MM.1S (cell line): ENCODE measurements at regions not wholly inside any gene's neighbourhood (a gene's known extent, or its start where the extent isn't known, plus 50 kb on each side); places are given as distances from the start of the nearest gene placed in this dataset.

ENCODE experiments used
- CTCF ChIP-seq: fragments of 300-600 bp; sonication (generic); IDR thresholded peaks from 2 replicates; pipeline ENCODE4 v1.5.1; 2016; ENCODE audit warnings: antibody characterized with exemption, low read length, mixed read lengths
- EZH2 ChIP-seq: fragments of 300-600 bp; sonication (generic); optimal IDR thresholded peaks from 2 replicates; pipeline ENCODE3; 2017; ENCODE audit warnings: low read depth, mild to moderate bottlenecking, antibody characterized with exemption, low read length, mixed read lengths

DNA sequence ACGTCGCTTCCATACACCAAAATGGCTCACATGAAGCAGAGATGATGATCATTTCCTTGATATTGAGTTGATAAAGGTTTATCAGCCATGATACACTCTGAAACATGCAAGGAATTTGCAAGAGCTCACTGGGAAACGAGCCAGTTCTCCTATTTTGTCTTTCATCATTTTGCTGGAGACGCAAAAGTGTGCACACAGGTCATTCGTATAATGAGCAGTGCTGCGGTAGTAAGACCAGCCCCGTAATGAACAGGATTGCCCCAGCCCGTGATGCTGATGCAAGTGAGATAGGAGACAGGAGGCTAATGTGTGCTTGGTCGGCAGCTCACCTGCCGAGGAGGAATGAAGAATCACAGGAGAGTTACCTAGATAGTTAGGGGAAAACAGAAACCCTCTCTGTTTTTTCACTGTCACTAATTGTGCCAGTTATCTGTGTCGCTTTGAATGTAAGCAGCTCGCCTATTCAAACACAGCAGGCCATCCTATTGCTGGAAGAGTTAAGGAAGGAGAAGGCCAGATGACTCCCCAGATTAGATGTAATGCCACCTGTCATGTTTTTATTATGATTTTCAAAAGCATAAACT is 391.8 kb downstream of the SAMD5 start:
- TF ChIP-seq CTCF: no peak
- no peak for TF ChIP-seq EZH2
